ENCODE measurements at regions not wholly inside any gene's neighbourhood (a gene's known extent, or its start where the extent isn't known, plus 50 kb on each side); places are given as distances from the start of the nearest gene placed in this dataset.

DNA sequence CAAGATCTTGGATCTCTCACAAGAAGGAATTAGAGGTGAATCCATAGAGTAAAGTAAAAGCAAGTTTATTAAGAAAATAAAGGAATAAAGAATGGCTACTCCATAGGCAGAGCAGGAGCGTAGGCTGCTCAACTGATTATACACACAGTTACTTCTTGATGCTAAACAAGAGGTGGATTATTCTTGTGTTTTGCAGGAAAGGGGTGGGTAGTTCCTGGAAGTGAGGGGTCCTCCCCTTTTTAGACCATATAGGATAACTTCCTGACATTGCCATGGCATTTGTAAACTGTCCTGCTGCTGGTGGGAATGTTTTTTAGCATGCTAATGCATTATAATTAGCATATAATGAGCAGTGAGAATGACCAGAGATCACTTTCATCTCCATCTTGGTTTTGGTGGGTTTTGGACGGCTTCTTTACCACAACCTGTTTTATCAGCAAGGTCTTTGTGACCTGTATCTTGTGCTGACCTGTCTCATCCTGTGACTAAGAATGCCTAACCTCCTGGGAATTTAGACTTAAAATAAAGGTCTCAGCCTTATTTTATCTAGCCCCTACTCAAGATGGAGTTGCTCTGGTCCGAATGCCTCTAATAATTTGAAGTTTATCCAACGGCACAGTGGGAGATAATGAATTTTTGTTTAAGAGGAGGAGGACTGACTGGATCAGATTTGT lies 165.7 kb upstream of the DMRT1 start:
- DNase-seq = no peak

DNA sequence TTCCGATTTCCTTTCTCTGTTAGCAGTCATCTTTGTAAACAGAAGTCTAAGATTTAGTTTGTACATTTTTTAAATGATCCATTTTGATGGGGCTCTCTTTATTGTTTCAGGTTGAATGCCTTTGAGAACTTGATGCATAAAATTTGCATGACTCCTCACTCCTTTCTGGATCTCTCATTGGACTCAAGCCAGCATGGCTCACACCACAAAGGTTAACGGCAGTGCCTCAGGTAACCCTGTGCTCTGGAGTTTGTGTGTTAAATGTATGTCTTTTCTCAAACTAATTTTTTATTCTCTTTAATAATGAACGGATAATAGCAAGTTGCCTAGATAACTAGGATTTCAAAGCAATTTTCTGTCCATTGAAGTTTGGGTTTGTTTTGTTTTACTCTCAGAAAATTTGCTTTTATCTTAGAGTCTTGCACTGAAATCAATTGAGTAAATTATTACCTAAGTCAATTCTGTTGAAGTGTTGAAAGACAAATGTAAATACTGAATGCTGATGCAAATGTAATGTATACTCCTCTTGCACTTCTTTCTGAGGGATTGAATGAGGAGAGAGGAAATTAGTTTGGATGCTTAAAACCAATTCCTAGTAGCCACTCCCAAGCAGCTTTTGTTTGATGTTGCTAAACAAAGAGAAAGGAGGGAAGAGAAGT lies 164.6 kb upstream of the DMRT1 start:
- no peak for DNase-seq

DNA sequence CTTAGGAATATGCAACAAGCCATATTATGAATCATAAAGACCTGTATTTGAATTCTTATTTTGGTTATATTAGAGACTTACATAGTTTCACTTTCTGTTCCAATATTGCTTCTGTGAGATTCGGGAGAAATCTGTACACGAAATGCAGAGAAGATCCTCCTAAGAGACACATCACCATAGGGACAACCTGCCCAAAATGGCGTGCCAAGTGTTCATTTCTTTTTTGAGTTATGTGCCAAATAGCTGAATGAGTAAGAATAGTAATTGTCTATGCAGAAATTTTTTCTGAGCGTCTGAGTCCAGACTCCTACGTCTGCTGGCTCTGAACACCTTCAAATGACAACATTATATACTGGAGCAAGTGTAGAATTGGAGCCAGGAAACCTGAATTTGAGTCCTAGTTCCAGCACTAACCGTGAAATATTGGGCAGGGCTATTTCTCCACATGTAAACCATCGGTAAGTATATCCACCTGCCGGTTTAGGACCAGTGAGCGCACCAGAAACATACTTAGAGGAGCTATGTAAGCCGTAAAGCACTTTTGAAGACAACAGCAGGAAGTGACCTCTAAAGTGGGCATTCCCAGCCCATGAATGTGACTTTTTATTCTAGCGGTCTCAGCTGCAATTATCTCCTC lies 163.9 kb upstream of the DMRT1 start:
- no peak for DNase-seq

DNA sequence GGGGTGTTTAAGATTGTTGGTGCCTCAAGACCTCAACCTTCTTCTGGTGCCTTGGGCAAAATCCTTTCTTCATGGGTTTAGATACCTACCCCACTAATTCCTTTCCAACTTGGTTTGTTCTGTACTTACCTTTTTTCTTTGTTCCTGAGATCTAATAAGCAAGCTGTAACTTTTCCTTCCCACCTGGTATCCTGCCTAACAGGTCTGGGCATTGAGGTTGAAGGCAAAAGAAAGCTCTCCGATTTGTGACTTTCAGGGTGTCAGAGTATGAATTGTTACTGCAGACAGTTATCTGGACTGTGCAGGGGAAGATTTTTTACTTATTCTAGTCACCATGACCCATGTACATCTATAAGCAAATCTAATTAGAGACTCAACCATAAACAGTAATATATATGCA lies 162.6 kb upstream of the DMRT1 start:
- DNase-seq = no peak

DNA sequence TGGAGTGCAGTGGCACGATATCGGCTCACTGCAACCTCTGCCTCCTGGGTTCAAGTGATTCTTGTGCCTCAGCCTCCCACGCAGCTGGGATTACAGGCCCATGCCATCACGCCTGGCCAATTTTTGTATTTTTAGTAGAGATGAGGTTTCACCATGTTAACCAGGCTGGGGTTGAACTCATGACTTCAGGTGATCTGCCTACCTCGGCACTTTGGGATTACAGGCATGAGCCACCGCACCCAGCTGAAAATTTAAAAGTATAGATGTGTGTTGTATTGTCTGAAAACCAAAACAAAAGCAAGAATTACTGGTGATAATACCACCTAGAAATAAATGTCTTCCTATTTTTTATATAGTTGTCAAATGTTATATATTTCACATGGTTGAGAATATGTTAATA lies 162.0 kb upstream of the DMRT1 start:
- no peak for DNase-seq

DNA sequence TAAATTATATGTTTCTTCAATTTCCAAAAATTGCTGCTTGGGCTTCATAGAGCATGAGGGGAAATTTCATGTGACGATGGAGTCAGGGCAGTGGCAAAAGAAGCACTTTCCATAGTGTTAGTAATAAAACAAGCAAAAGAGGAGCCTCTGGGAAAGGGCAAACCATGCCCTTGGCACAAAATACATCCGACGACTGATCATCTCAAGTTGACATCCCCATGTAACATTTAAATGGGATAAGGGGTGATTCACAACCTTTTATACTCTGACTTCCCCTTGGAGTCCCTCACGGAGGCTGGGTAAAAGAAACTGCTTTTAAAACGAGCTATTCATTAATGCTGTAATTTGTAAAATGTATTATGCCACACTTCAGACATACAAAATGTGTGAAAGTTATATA lies 161.4 kb upstream of the DMRT1 start:
- peak; percentile 75 for DNase-seq

DNA sequence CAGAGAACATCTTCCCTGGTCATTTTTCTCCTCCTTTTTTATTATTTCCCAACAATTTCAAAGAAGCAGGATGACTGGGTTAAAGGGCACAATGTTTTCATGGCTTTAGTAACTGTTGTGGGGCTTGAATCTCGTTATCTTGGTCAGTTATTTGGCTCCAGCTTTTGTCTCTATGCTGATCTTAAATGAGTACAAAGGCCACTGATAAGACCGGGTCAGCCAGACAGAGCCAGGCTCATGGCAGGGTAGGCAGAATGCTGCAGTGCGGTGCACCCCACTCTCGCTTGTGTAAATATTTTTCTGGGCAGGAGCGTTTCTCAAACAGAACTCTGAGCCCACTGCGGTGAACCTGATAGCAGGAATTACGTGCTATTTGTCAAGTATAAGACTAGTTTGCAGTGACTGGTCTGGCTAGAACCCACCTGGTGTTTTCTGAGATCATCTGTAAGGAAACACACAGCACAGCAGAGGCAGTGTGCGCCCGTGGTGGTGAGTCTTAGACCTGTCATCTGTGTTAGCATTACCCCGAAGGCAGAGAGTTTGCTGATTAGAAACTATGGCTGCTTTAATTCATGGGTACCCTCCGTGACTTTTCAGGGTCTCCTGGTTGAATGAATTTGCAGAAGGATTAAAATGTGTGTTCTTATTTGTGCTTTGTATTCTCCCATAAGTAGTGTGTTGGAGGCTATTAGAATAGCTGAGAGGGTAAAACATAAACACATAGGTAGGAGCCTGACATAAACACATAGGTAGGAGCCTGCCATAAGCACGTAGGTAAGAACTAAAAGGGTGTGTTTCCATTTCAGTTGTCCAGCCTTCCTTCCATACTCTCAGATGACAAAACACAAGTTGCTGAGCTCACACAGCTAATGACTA lies 158.6 kb upstream of the DMRT1 start:
- DNase-seq = no peak

DNA sequence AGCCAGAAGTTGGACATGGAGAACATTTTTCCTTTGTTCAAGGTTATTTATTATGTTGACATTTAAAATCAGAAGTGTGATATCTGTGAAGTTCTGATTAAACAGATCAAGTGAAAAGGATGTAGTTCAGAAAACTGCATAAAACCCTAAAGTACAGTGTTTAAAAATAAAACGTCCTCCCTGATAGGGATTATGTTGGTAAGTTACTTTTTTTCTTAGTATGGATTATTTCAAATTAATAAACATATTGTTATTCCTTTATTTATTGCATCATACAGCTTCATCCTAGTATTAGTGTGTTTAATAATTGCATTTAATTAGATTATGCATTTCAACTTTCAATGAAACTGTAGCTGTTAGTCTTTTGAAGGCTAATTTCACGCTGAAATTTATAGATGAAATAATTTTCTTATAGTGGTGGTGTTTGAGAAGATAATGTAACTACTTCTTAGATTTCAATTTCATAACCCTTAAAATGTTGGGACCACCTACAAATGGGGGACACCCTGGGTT lies 157.9 kb upstream of the DMRT1 start:
- no peak for DNase-seq

DNA sequence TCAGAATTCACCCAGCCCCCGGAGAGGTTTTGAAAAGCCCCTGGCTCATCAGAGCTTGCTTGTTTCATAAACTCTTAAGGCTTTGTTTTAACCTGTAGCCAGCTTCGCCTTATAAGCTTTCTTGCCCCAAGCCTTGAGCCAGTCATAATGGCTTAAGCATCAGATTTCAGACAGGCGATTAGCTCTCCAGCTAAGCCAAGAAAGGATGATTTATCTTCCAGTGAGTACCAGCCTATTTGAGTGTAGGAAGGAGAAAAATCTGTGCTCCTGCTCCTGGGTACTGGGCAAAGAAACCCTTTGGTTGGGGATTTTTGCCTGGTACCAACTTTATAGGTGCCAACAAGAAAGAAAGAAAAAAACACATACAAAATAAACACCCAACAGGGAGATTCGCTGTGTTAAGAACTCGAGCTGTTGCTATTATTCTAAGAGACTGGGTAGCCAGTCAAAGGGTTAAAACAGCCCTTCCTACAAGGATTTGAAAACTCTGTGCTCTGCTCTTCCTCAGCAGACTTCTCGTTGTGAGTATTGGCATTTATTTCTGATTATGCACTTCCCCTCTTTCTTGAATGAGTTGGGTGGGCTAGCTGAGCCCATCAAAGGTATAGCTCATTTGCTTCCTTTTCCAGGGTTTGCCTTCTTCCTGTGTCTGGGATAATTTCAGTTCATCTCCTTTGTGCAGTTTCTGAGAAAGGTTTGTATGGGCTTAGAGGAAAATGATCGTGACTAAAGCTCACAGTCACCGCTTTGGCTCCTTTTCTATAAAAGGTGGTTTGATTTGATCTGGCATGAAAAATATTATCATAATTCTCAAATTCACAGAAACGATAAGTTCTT lies 157.2 kb upstream of the DMRT1 start:
- no peak for DNase-seq

DNA sequence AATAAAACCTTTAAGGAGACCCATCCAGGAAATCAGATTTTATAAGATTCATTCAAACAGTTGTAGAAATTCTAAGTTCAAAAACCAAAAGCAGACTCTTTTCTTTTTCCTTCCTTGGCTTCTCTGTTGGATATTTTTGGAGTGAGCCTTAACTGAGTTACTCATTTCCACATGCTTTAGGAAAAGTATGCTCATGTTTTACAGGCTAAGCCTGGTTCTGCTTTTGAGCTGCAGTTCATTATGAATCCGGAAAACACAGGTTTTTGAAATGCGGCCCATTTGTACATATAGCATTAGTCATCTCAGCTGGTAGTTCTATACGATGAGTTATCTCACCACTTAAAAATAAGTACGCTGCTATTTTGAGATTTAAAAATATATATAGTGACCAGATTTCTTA lies 156.6 kb upstream of the DMRT1 start:
- DNase-seq = no peak

DNA sequence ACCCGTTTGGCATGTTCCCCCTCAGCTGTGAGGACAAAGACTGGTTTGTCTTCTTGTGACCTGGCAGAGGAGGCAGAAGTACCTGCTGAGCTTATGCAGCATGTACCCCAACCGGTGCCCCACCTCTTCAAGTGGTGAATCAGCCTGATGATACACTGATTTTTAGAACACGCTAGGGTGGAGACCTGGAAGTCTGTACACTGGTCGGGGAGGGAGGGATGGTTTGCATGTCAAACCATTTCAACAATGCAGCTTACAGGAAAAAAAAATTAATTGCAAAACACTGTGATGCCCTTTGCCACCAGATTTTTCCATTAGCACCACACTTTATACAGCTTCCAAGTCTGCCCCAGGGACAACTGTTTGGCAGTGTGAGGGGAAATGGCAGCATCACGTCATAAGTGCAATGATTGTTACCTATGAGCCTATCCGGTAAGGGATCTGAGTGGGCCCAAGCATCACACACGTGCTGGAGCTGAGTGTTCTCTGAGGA lies 155.1 kb upstream of the DMRT1 start:
- DNase-seq = no peak

DNA sequence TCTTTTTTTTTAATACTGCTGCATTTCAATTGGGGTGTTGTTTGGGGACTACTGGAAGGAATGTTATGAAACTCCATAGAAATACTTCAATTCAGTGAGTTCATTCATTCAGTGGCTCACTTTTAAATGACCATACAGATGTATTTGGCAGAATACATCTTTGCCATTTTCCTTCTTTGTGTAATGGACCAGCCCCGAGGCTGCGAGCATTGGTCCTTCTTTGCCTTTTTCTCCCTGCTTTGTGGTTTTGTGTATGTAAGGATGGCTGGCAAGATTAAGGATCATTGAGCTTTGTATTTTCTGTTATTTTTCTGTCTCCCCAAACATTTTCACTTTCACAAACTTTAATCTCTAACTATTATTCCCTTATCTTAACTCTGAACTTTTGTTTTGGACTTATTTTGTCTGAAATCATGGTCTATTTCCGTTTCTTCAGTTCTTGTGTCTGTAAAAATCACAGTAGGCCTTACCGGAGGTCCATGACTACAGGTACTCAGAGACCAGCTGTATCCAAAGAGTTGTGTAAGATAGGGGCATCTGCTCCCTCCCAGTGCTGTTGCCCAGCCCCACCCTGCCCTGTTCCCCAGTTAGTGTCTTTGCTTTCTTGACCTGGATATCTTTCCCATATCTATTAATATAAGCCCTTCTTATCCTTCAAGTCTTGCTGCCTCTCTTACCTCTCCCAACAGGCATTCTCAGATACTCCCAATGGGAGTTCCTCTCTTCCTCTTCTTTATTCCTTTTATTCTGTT lies 154.3 kb upstream of the DMRT1 start:
- DNase-seq = no peak

DNA sequence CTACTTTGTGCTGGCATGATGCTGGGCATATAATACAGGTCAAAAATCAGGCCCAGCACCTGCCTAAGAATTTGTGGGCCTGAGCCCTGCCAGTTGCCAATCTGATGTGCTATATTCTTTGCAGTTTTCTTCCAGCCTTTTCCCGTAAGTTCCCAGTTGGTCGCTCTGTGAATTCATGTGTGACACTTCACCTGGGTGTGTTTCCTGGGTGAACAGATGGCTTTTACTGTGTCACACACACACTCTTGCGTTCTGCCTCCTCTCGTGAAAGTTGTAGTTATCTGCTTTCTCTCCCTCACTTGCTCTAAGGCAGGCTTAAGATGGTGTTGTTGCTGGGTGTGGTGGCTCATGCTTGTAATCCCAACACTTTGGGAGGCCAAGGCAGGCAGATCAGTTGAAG lies 153.5 kb upstream of the DMRT1 start:
- no peak for DNase-seq

DNA sequence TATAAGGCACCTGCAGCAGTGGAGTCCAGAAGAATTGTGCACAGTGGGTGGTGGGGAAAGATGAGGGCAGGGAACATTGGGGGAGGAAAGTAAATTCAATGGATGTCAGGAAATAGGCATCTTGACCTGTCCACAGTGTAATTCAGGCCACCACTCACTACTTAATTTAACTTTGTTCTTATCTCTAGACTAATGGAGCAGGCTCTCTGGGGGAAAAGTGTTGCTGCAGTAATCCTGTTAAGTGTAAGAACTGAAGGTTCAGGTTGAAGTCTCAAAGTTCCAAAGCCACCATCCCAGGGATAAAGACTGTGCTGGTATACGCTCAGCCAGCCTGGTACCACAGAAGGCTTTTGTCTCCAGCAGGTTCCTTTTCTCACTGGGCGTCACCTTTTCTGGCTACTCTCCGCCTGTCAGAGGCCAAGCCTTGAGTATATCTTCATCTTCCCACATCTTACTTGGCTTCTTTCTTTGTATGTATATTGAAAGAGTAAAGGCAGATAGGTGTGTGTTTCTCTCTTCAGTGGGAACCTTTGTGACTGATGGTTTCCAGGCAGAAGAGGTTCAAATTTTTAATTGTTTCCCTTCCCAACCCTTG lies 150.9 kb upstream of the DMRT1 start:
- DNase-seq = no peak

DNA sequence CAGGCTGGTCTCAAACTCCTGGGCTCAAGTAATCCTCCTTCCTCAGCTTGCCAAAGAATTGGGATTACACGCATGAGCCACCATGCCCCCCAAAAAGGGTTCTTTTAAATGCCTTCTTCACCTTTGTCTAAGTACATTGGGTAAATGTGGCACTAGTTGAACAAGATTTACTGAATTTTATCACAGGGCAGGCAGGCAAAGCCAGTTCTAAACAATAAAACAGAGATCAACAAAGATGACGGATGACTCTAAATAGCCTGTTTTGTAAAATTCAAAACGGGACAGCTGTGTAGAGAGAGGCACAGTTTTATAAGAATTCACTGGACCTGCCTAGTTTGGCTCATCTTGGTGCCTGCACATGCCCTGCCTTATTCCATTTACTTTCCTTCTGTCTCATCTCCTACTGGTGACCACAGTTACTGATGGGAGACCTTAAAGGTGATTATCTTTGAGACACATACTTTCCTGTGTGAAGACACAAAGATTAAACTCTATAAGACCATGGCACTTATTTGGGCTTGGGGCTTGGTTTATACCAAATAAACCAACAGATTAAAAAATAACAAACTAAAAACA lies 149.6 kb upstream of the DMRT1 start:
- no peak for DNase-seq

DNA sequence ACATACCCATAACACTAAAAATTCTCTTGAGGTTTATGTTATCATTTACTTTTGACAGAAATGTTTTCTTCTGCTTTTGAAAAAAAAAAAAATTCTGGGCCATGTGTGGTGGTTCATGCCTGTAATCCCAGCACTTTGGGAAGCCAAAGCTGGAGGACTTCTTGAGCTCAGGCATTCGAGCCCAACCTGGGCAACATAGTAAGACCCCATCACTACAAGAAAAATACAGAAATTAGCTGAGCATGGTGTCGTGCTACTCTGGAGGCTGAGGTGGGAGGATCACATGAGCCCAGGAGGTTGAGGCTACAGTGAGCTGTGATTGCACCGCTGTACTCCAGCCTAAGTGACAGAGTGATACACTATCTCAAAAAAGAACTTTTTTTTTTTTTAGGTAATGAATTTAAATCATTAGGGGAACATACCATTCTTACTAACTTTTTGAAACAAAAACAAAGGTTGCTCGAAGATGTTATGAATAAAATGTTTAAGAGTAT lies 148.8 kb upstream of the DMRT1 start:
- no peak for DNase-seq

DNA sequence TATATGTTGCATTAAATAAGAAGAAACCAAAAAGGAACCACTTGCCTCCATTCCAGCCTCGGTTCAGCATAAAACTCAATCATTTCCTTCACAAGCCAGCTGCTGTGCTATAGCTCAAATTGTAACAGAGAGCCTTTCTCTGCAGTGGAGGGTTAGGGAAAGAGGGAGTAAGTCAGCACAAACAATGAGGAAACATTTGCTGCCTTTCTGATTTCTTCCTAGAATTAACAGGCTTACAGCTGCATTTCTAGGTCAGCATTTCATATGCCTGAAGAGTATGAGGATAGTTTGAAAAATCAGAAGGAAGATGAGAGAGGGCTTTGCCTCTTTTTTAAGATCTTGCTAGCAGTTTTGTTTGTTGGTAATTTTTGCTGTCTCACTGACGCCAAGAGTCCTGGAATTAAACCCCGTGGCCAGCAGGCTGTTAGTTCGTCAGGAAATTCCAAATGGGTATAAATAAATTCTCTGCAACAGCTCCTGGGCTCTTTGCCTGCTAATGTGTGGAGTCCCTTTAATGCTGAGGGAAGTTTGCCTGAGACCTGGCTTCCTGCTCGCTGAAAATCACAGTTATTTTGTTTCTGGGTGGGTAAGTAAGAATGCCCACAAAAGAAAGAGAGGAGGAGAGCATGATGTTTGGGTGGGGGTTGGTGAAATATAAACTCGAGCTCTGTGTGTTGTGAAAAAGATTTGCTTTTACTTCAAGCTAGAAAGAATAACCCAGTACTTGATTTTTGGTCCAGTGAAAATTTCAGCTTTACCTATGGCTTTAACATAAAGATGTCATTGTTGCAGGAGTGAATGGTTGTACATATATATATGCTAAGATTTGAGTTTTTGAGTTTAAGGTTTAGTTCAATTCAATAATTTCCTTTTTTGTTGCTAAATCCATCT lies 148.1 kb upstream of the DMRT1 start:
- no peak for DNase-seq

DNA sequence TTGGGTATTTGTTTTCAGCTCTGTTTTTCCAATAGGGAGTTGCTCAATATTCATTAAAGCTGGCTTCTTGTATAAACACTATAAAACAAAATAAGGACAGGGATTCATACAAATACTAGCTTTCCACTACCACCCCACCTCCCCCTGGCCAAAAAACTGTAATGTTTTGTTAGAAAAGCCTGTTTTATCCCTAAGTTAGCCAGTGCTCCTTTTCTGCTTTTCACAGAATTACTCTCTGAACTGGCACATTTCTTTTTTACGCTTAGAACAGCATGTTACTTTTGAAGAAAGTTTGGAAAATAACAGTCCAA lies 147.4 kb upstream of the DMRT1 start:
- DNase-seq = no peak

DNA sequence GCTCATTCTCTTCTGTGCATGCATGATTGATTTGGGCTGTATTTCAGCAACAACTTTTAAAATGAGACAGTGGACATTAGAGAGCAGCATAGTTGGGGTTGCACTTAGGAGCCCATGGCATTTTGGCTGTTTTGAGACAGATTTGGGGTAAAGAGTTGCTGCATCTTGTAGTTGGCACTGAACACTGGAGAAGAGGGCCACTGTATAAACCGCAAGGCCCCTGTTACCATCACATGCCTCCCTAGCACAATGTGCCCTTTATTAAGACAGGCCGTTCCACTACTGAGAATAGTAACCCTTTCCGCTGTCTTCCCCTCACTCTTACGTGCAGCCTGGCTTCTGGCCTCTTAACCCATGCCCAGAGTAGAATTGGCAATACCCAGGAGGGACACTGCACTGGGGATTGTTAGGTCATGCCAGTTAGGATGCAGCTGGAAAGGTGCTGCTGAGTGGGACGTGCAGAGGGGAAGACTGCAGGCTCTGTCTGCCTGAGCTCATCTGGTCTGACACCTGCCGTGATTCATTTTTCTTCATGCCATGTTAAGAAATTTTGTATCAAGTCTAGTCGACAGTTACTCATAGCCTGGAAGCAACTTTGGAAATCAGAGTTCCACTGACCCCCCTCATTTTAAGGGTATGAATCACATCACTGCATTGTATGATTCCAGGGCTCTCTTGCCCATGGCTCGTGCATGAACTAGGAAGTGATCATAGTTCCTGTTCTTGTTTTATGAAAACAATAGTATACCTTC lies 146.9 kb upstream of the DMRT1 start:
- DNase-seq = no peak
